Left ventricle myocardium inferior (tissue), 1 donor: ENCODE measurements at regions not wholly inside any gene's neighbourhood (a gene's known extent, or its start where the extent isn't known, plus 50 kb on each side); places are given as distances from the start of the nearest gene placed in this dataset.

ENCODE experiments used
- DNase-seq: peaks from one replicate; pipeline ENCODE4 v3.0.0-alpha.2; 2020
- H3K27ac ChIP-seq: fragments of 200-600 bp; replicated peaks from 2 replicates; pipeline ENCODE4 v1.8.0; 2021
- H3K27me3 ChIP-seq: fragments of 200-600 bp; 2 replicates; pipeline ENCODE4 v1.8.0; 2021; ENCODE audit warnings: low read depth
- H3K36me3 ChIP-seq: fragments of 200-600 bp; 2 replicates; pipeline ENCODE4 v1.8.0; 2021
- H3K4me1 ChIP-seq: fragments of 200-600 bp; 2 replicates; pipeline ENCODE4 v1.8.0; 2021
- H3K4me3 ChIP-seq: fragments of 200-600 bp; 2 replicates; pipeline ENCODE4 v1.8.0; 2021; ENCODE audit warnings: mild to moderate bottlenecking, moderate library complexity
- H3K9me3 ChIP-seq: fragments of 200-600 bp; replicated peaks from 2 replicates; pipeline ENCODE4 v1.8.0; 2021
- intact Hi-C: fragments of 100-400 bp; cut with micrococcal nuclease; formaldehyde crosslinking; loops from one replicate; pipeline ENCODE4 v1.11.0; 2022
- TF ChIP-seq, protein P1 (sequence below): fragments of 200-600 bp; IDR thresholded peaks from 2 replicates; pipeline ENCODE4 v1.8.0; 2021; ENCODE audit warnings: antibody characterized with exemption, mild to moderate bottlenecking, borderline replicate concordance
- donor health status: DM: no; HTN: yes; CAD: no; lungs with severe emphysema.

DNA sequence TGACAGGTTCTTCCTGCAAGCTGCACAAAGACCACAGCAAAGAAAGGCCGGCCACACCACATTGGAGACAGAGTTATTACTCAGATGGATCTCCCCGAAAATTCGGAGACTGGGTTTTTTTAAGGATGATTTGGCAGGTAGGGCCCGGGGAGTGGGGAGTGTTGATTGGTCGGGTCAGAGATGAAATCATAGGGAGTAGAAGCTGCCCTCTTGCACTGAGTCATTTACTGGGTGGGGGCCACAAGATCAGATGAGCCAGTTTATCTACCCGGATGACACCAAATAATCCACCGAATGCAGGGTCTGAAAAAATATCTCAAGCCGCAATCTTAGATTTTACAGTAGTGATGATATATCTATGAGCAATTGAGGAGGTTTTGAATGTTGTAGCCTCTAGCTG, 401.8 kb upstream of the FAT3 start:
- no peak for DNase-seq
- intact Hi-C loops, result no loop called here
- TF ChIP-seq, protein P1, sequence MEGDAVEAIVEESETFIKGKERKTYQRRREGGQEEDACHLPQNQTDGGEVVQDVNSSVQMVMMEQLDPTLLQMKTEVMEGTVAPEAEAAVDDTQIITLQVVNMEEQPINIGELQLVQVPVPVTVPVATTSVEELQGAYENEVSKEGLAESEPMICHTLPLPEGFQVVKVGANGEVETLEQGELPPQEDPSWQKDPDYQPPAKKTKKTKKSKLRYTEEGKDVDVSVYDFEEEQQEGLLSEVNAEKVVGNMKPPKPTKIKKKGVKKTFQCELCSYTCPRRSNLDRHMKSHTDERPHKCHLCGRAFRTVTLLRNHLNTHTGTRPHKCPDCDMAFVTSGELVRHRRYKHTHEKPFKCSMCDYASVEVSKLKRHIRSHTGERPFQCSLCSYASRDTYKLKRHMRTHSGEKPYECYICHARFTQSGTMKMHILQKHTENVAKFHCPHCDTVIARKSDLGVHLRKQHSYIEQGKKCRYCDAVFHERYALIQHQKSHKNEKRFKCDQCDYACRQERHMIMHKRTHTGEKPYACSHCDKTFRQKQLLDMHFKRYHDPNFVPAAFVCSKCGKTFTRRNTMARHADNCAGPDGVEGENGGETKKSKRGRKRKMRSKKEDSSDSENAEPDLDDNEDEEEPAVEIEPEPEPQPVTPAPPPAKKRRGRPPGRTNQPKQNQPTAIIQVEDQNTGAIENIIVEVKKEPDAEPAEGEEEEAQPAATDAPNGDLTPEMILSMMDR, result no peak
- no peaks in the 10 kb centered on the region for H3K4me1 ChIP-seq
- no peak overlapping the region for H3K27ac ChIP-seq
- no peaks in the 10 kb centered on the region for H3K36me3 ChIP-seq
- H3K9me3 ChIP-seq, result no peaks in the 10 kb centered on the region
- no peak overlapping the region for H3K4me3 ChIP-seq
- H3K27me3 ChIP-seq, result no peaks in the 10 kb centered on the region

DNA sequence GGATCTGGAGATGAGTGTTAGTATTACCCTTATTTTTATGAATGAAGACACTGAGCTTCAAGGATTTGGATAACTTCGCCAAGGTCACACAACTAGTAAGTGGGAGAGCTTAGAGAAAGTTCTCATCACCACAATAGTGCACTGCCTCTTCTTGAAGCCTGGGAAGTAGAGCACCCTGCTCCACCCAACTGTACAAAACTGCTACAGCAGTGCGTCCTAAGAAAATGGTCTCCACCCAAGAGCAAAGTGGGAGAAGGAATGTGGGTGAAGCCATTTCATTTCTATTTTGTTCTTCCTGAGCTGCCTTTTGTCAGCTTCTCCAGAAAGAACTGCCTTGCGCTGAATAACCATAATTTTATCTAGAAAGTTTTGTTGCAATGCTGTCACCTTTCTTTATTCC, 403.9 kb upstream of the FAT3 start:
- no peak overlapping the region for H3K27ac ChIP-seq
- no peaks in the 10 kb centered on the region for H3K27me3 ChIP-seq
- no peaks in the 10 kb centered on the region for H3K4me1 ChIP-seq
- TF ChIP-seq, protein P1, result no peak
- intact Hi-C loops, result no loop called here
- H3K36me3 ChIP-seq, result no peaks in the 10 kb centered on the region
- DNase-seq, result no peak
- no peak overlapping the region for H3K4me3 ChIP-seq
- no peaks in the 10 kb centered on the region for H3K9me3 ChIP-seq

DNA sequence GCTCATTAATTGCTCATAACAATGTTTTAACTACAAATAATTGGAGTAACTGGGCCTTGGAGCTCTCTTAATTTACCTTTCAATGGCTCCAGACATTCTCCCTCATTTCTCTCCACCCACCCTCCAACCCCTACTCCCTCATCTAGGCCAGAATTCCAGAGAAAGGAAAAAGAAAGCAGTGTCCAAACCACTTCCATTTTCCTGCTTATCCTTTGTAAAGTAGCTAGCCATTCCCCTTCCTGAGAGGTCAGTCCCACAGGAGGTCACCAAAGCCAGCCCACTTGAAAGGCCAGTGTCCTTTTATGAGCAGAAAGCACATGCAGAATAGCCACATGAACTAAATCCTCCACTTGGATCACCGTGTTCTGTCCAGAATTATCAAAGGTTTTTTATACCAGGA, 404.8 kb upstream of the FAT3 start:
- Histone ChIP-seq H3K36me3 (no peaks in the 10 kb centered on the region), H3K4me3 (no peak overlapping the region), H3K4me1 (no peaks in the 10 kb centered on the region), H3K27me3 (no peaks in the 10 kb centered on the region), H3K27ac (no peak overlapping the region), H3K9me3 (no peaks in the 10 kb centered on the region)
- no peak for DNase-seq
- intact Hi-C loops, result no loop called here
- TF ChIP-seq, protein P1, result no peak

DNA sequence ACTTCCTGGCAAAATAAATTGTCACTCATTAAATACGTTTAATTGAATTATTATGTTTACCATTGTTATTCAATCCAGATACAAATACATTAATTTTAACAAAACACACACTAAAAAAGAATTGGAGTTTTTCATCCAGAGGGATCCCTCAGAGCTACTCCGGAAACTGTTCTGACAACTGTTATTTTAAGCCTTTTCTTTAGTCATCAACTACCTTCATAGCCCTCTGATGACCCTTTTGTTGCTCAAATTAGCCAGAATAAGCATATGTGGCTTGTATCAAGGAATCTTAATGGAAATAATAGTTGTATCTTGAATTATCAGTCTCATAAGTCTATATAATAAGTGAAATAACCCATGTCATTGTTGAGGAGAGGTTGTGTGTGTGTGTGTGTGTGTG, 405.4 kb upstream of the FAT3 start:
- TF ChIP-seq, protein P1, result no peak
- Histone ChIP-seq H3K4me1 (no peaks in the 10 kb centered on the region), H3K27ac (no peak overlapping the region), H3K4me3 (no peak overlapping the region), H3K27me3 (no peaks in the 10 kb centered on the region), H3K36me3 (no peaks in the 10 kb centered on the region), H3K9me3 (no peaks in the 10 kb centered on the region)
- no peak for DNase-seq
- intact Hi-C loops, result no loop called here

DNA sequence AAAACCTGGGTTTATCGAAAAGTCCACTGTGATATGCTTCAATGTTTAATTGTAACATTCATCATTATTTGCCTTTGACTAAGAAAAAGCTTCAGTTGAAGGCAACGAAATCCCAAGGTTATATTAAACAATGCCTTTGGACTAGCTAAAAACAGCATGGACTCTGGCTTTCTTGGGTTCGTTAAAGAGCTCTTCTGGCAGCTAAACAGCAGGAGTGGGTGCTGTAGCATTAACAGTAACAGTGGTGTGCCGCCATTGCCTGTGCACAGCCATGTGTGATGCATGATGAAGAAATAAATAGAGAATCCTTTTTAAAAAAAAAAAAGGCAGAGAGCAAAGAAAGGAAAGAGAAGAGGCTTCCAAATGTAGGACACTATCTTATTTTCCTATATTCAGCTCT, 406.6 kb upstream of the FAT3 start:
- no peaks in the 10 kb centered on the region for H3K27me3 ChIP-seq
- intact Hi-C loops, result no loop called here
- no peak overlapping the region for H3K4me3 ChIP-seq
- DNase-seq, result no peak
- no peaks in the 10 kb centered on the region for H3K9me3 ChIP-seq
- no peaks in the 10 kb centered on the region for H3K4me1 ChIP-seq
- TF ChIP-seq, protein P1, result no peak
- no peak overlapping the region for H3K27ac ChIP-seq
- H3K36me3 ChIP-seq, result no peaks in the 10 kb centered on the region

DNA sequence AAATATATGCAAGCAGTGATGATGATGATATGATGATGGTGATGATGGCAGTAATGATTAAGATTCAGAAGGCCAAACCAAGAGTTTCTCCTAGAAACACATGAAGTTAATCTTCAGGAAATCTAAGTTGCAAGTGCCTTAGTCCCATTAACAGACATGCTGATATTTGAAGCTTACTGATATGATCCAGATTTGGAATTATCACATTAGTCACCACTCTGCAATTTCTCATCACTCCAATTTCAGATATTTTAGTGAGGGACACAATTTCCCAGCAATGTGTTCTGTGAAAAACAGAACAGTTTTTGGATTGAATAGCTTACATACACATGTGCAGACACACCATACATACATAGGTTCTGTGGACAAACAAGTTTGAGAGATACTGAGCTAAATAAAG, 411.4 kb upstream of the FAT3 start:
- TF ChIP-seq, protein P1, result no peak
- no peak for DNase-seq
- no peaks in the 10 kb centered on the region for H3K36me3 ChIP-seq
- intact Hi-C loops, result no loop called here
- H3K4me3 ChIP-seq, result no peak overlapping the region
- no peak overlapping the region for H3K27ac ChIP-seq
- no peaks in the 10 kb centered on the region for H3K4me1 ChIP-seq
- H3K9me3 ChIP-seq, result no peaks in the 10 kb centered on the region
- no peaks in the 10 kb centered on the region for H3K27me3 ChIP-seq
